ENCODE measurements at regions not wholly inside any gene's neighbourhood (a gene's known extent, or its start where the extent isn't known, plus 50 kb on each side); places are given as distances from the start of the nearest gene placed in this dataset.

- intact Hi-C loops (cut with micrococcal nuclease) = no loop called here
Measured at GRCh38 chr2:106706283-106706682, 179.7 kb downstream of the ST6GAL2 start.

GRCh38 chr2:106708209-106708608 lies 177.8 kb downstream of the ST6GAL2 start:
- intact Hi-C loops (cut with micrococcal nuclease) = no loop called here

GRCh38 chr2:106709229-106709628 lies 176.7 kb downstream of the ST6GAL2 start:
- intact Hi-C loops (cut with micrococcal nuclease) = no loop called here

- intact Hi-C loops (cut with micrococcal nuclease) = no loop called here
Measured at GRCh38 chr2:106719222-106719621, 166.7 kb downstream of the ST6GAL2 start.

- intact Hi-C loops (cut with micrococcal nuclease) = no loop called here
Measured at GRCh38 chr2:106720026-106720425, 165.9 kb downstream of the ST6GAL2 start.

- intact Hi-C loops (cut with micrococcal nuclease) = no loop called here
Measured at GRCh38 chr2:106724301-106724794, 161.6 kb downstream of the ST6GAL2 start.

GRCh38 chr2:106734165-106734564 lies 151.8 kb downstream of the ST6GAL2 start:
- intact Hi-C loops (cut with micrococcal nuclease) = no loop called here

- intact Hi-C loops (cut with micrococcal nuclease) = no loop called here
Measured at GRCh38 chr2:106735807-106736206, 150.2 kb downstream of the ST6GAL2 start.

GRCh38 chr2:106736221-106736620 lies 149.7 kb downstream of the ST6GAL2 start:
- intact Hi-C loops (cut with micrococcal nuclease) = no loop called here

GRCh38 chr2:106745468-106745867 lies 140.5 kb downstream of the ST6GAL2 start:
- intact Hi-C loops (cut with micrococcal nuclease) = no loop called here

- intact Hi-C loops (cut with micrococcal nuclease) = no loop called here
Measured at GRCh38 chr2:106749823-106750222, 136.1 kb downstream of the ST6GAL2 start.
